WTC11 (cell line): ENCODE measurements at regions not wholly inside any gene's neighbourhood (a gene's known extent, or its start where the extent isn't known, plus 50 kb on each side); places are given as distances from the start of the nearest gene placed in this dataset.

Source experiments
- ATAC-seq: fragments of 200-7000 bp; cut with Tn5 transposase; 2 replicates; pipeline ENCODE4 v1.10.0; 2021; ENCODE audit warnings: mild to moderate bottlenecking, moderate library complexity
- CTCF ChIA-PET: fragments of 300-600 bp; sonication (Branson Sonifier 250); formaldehyde crosslinking; loops from one replicate; lab custom pipeline; 2021; ENCODE audit warnings: antibody characterized with exemption; lab: Charles Lee
- POLR2A ChIA-PET: fragments of 350-600 bp; sonication (Branson Sonifier 250); formaldehyde crosslinking; loops from one replicate; lab custom pipeline; 2021; ENCODE audit warnings: antibody characterized with exemption; lab: Charles Lee
- DNase-seq: peaks from one replicate; pipeline ENCODE4 v3.0.0; 2021; ENCODE audit warnings: low spot score
- H3K27ac Mint-ChIP-seq: 2 replicates; pipeline ENCODE4 v1.8.0; 2021; ENCODE audit warnings: mixed read lengths
- H3K27me3 Mint-ChIP-seq: 2 replicates; pipeline ENCODE4 v1.8.0; 2021; ENCODE audit warnings: low read depth, mild to moderate bottlenecking, moderate library complexity, mixed read lengths
- H3K36me3 Mint-ChIP-seq: 2 replicates; pipeline ENCODE4 v1.8.0; 2021; ENCODE audit warnings: mixed read lengths
- H3K4me1 Mint-ChIP-seq: 2 replicates; pipeline ENCODE4 v1.8.0; 2022; ENCODE audit warnings: mixed read lengths
- H3K4me3 Mint-ChIP-seq: 2 replicates; pipeline ENCODE4 v1.8.0; 2021; ENCODE audit warnings: mild to moderate bottlenecking, moderate library complexity, mixed read lengths
- H3K9me3 Mint-ChIP-seq: 2 replicates; pipeline ENCODE4 v1.8.0; 2021; ENCODE audit warnings: mixed read lengths
- AR ChIP-seq: fragments of 250-450 bp; sonication (Bioruptor Pico); IDR thresholded peaks from 2 replicates; pipeline ENCODE4 v1.9.0; 2021; ENCODE audit warnings: mild to moderate bottlenecking
- ARID4B ChIP-seq: sonication (generic); formaldehyde crosslinking; IDR thresholded peaks from 2 replicates; pipeline ENCODE4 v1.8.0; 2023; ENCODE audit warnings: missing genetic modification reagents, mild to moderate bottlenecking, borderline replicate concordance
- ATF6 ChIP-seq: sonication (generic); formaldehyde crosslinking; IDR thresholded peaks from 2 replicates; pipeline ENCODE4 v1.8.1; 2023; ENCODE audit warnings: mild to moderate bottlenecking, missing genetic modification reagents
- EMX1 ChIP-seq: fragments of 250-450 bp; sonication (Bioruptor Pico); IDR thresholded peaks from 2 replicates; pipeline ENCODE4 v1.8.0; 2021; ENCODE audit warnings: mild to moderate bottlenecking
- ERG ChIP-seq: fragments of 250-450 bp; sonication (Bioruptor Pico); IDR thresholded peaks from 2 replicates; pipeline ENCODE4 v1.8.0; 2021; ENCODE audit warnings: mild to moderate bottlenecking
- ETV6 ChIP-seq: sonication (generic); formaldehyde crosslinking; IDR thresholded peaks from 2 replicates; pipeline ENCODE4 v1.8.1; 2022; ENCODE audit warnings: mild to moderate bottlenecking, missing genetic modification reagents
- FOXJ3 ChIP-seq: sonication (generic); formaldehyde crosslinking; IDR thresholded peaks from 2 replicates; pipeline ENCODE4 v1.9.0; 2021; ENCODE audit warnings: missing genetic modification reagents, mild to moderate bottlenecking, borderline replicate concordance
- GTF2I ChIP-seq: fragments of 250-450 bp; sonication (Bioruptor Pico); conservative IDR thresholded peaks from 2 replicates; pipeline ENCODE4 v1.4.0; 2021; ENCODE audit warnings: mild to moderate bottlenecking
- JUN ChIP-seq: sonication (generic); formaldehyde crosslinking; IDR thresholded peaks from 2 replicates; pipeline ENCODE4 v1.8.0; 2023; ENCODE audit warnings: mild to moderate bottlenecking, missing genetic modification reagents
- MLX ChIP-seq: sonication (generic); formaldehyde crosslinking; IDR thresholded peaks from 2 replicates; pipeline ENCODE4 v1.8.1; 2023; ENCODE audit warnings: mild to moderate bottlenecking, missing genetic modification reagents, moderate library complexity
- NR1H2 ChIP-seq: sonication (generic); formaldehyde crosslinking; IDR thresholded peaks from 2 replicates; pipeline ENCODE4 v1.9.0; 2021; ENCODE audit warnings: mild to moderate bottlenecking, moderate library complexity, missing genetic modification reagents
- OVOL2 ChIP-seq: fragments of 250-450 bp; sonication (Bioruptor Pico); IDR thresholded peaks from 2 replicates; pipeline ENCODE4 v1.9.0; 2021; ENCODE audit warnings: mild to moderate bottlenecking, borderline replicate concordance
- SMAD3 ChIP-seq: sonication (generic); formaldehyde crosslinking; IDR thresholded peaks from 2 replicates; pipeline ENCODE4 v1.8.0; 2022; ENCODE audit warnings: missing genetic modification reagents, mild to moderate bottlenecking, borderline replicate concordance
- TP53 ChIP-seq: sonication (generic); formaldehyde crosslinking; IDR thresholded peaks from 2 replicates; pipeline ENCODE4 v1.8.1; 2023; ENCODE audit warnings: mild to moderate bottlenecking, missing genetic modification reagents
- USF1 ChIP-seq: sonication (generic); formaldehyde crosslinking; IDR thresholded peaks from 2 replicates; pipeline ENCODE4 v1.8.0; 2022; ENCODE audit warnings: mild to moderate bottlenecking, missing genetic modification reagents
- ZBTB21 ChIP-seq: sonication (generic); formaldehyde crosslinking; IDR thresholded peaks from 2 replicates; pipeline ENCODE4 v1.8.1; 2023; ENCODE audit warnings: mild to moderate bottlenecking, missing genetic modification reagents, borderline replicate concordance
- ZBTB43 ChIP-seq: sonication (generic); formaldehyde crosslinking; IDR thresholded peaks from 2 replicates; pipeline ENCODE4 v1.8.1; 2023; ENCODE audit warnings: mild to moderate bottlenecking, missing genetic modification reagents
- ZNF138 ChIP-seq: sonication (generic); formaldehyde crosslinking; conservative IDR thresholded peaks from 2 replicates; pipeline ENCODE4 v1.8.1; 2022; ENCODE audit warnings: mild to moderate bottlenecking, moderate library complexity, missing genetic modification reagents
- ZNF281 ChIP-seq: sonication (generic); formaldehyde crosslinking; IDR thresholded peaks from 2 replicates; pipeline ENCODE4 v1.8.0; 2023; ENCODE audit warnings: mild to moderate bottlenecking, missing genetic modification reagents
- ZNF416 ChIP-seq: fragments of 250-450 bp; sonication (Bioruptor Pico); IDR thresholded peaks from 2 replicates; pipeline ENCODE4 v1.9.0; 2021; ENCODE audit warnings: mild to moderate bottlenecking, inconsistent platforms
- ZNF423 ChIP-seq: fragments of 250-450 bp; sonication (Bioruptor Pico); IDR thresholded peaks from 2 replicates; pipeline ENCODE4 v2.1.2; 2022; ENCODE audit warnings: mild to moderate bottlenecking, moderate library complexity
- ZNF671 ChIP-seq: fragments of 250-450 bp; sonication (Bioruptor Pico); IDR thresholded peaks from 2 replicates; pipeline ENCODE4 v1.8.0; 2021; ENCODE audit warnings: mild to moderate bottlenecking

GRCh38 chr13:105936816-105937215 lies 598.6 kb downstream of the EFNB2 start (continued):
- TF ChIP-seq ARID4B (CRISPR knock-in tag) (no peak), ETV6 (CRISPR knock-in tag) (no peak), ZNF281 (CRISPR knock-in tag) (no peak), ZNF138 (CRISPR knock-in tag) (no peak)

- no peak for DNase-seq
- POLR2A ChIA-PET = interaction anchor here (0.7 kb wide), 1 partner anchor 126 kb away, joined by 3 read pairs; no protein-coding TSS in a partner anchor
- H3K9me3 Mint-ChIP-seq = peaks cover 4% of the 10 kb centered on the region; the same call in 1 of the 2 replicates
- H3K27me3 Mint-ChIP-seq = no peaks in the 10 kb centered on the region
- H3K36me3 Mint-ChIP-seq = no peaks in the 10 kb centered on the region
- CTCF ChIA-PET = no interaction called here
- TF ChIP-seq USF1 (no peak), SMAD3 (no peak), ATF6 (no peak), AR (CRISPR knock-in tag) (no peak), EMX1 (no peak), ZNF423 (no peak), MLX (CRISPR knock-in tag) (no peak), ZNF671 (CRISPR knock-in tag) (no peak), GTF2I (CRISPR knock-in tag) (no peak), FOXJ3 (CRISPR knock-in tag) (no peak), ERG (no peak), TP53 (CRISPR knock-in tag) (no peak), NR1H2 (CRISPR knock-in tag) (no peak), JUN (CRISPR knock-in tag) (no peak), OVOL2 (CRISPR knock-in tag) (no peak), ZBTB21 (CRISPR knock-in tag) (no peak), ZBTB43 (CRISPR knock-in tag) (no peak), ZNF416 (CRISPR knock-in tag) (no peak)
- TF ChIP-seq, all 79 proteins: peak for 0
- H3K27ac Mint-ChIP-seq = no peak overlapping the region
- H3K4me3 Mint-ChIP-seq = no peak overlapping the region
- ATAC-seq = no peak
- H3K4me1 Mint-ChIP-seq = no peaks in the 10 kb centered on the region
Observed at GRCh38 chr13:105929505-105929904, 606.0 kb downstream of the EFNB2 start.
